Right lobe of liver (tissue), 6 donors: ENCODE measurements at regions not wholly inside any gene's neighbourhood (a gene's known extent, or its start where the extent isn't known, plus 50 kb on each side); places are given as distances from the start of the nearest gene placed in this dataset.

Source experiments
- ATAC-seq, 4 donors: fragments of 200-7000 bp; cut with Tn5 transposase; one replicate each; pipeline ENCODE4 v1.9.1; 2020; ENCODE audit warnings: mild to moderate bottlenecking in 4 of 4, moderate library complexity in 4 of 4
- DNase-seq, 3 donors: peaks; one replicate each; pipeline ENCODE4 v3.0.0-alpha.2; 2020
- H3K27ac ChIP-seq, 3 donors: fragments of 200-600 bp; one replicate each; pipeline ENCODE4 v1.8.0; 2022
- H3K27me3 ChIP-seq, 2 donors: fragments of 200-600 bp; one replicate each; pipeline ENCODE4 v1.8.0; 2022
- H3K36me3 ChIP-seq, 4 donors: fragments of 200-600 bp; sonication (generic) in 1 of 4; one replicate each; pipeline versions ENCODE4 v1.5.1 to v1.8.0; 2017 to 2022; ENCODE audit warnings: control low read depth in 1 of 4
- H3K4me1 ChIP-seq, 4 donors: fragments of 200-600 bp; sonication (generic) in 1 of 4; one replicate each; pipeline versions ENCODE4 v1.5.1 to v1.8.0; 2017 to 2022; ENCODE audit warnings: control low read depth in 1 of 4
- H3K4me3 ChIP-seq, 3 donors: fragments of 200-600 bp; one replicate each; pipeline ENCODE4 v1.8.0; 2022
- H3K9me3 ChIP-seq, 4 donors: fragments of 200-600 bp; sonication (generic) in 1 of 4; one replicate each; pipeline versions ENCODE4 v1.5.1 to v1.8.0; 2017 to 2022; ENCODE audit warnings: control low read depth in 1 of 4
- POLR2A ChIP-seq: fragments of 450-650 bp; IDR thresholded peaks from one replicate; pipeline ENCODE4 v1.6.1; 2017; ENCODE audit warnings: antibody characterized with exemption, mild to moderate bottlenecking
- WGBS: methylation state at CpG from one replicate; pipeline ENCODE4 v1.1.6; 2018; ENCODE audit warnings: low coverage, low lambda C conversion rate; ENCODE audit not compliant: insufficient coverage; ENCODE audit errors: missing lambda C conversion rate; 5-methylcytosine and 5-hydroxymethylcytosine counted together
- intact Hi-C, 2 donors: fragments of 100-400 bp; cut with DNase I; formaldehyde crosslinking; loops; one replicate each; pipeline versions ENCODE4 v1.11.2 to v1.14.1; 2022
- TF ChIP-seq, protein P1 (sequence below), 4 donors: fragments of 200-600 bp in 3 of 4; fragments of 450-650 bp in 1 of 4; IDR thresholded peaks; one replicate each; pipeline versions ENCODE4 v1.5.1 to v1.8.0; 2016 to 2022; ENCODE audit warnings: antibody characterized with exemption in 4 of 4, mild to moderate bottlenecking in 2 of 4
- donor health status: DM: no; HTN: yes; CAD: no.
- donor health status: DM: no; HTN: no; CAD: no.
- donor health status: DM: no; HTN: no; CAD: no.
- donor health status: DM: no; HTN: yes; CAD: no.
- donor health status: DM: no; HTN: yes; CAD: no.

DNA sequence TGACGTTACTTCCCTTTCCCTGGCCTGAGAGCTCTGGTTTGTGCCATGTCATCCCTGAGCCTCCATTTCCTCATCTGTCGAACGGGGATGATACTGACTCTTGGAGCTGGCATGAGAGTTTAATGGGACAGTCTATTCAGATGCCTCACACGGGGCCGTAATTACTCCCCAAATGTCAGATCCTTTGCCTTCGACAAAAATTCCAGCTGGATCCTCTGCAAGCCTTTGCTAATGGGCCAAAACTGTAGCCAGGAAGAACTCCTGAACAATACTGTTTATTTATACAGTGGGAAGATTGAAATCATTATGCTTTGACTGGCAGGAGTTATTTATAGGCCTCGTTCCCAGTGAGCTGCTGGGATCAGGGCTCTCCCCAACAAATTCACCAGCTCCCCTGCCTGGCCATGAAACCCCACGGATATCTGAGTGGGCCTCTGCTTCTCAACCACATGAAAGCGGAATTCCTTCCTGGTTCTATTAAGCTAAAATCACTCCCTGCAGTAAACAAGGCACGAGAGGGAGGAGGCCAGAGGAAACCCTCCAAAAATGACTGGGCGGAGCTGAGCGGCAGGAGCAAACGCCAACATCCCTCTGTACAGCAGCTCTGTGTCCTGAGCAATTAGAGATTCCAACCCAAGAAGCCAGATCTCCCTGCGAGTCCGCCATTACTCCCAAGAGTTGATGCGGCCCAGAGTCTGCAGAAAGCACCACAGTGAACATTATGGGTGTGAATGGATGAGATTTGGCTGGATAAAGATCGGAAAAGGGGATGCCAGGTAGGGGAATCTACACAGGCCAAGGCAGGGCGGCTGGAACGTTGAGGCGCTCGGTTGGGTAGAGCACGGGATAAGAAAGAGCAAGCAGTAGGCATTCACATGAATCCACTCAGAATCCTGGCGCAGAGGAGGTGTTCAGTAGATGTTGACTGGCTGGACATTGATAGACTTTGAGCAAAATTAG, 326.1 kb downstream of the BCL11B start:
- ATAC-seq (no peak), DNase-seq (no peak)
- no peak for TF ChIP-seq POLR2A
- TF ChIP-seq, protein P1, sequence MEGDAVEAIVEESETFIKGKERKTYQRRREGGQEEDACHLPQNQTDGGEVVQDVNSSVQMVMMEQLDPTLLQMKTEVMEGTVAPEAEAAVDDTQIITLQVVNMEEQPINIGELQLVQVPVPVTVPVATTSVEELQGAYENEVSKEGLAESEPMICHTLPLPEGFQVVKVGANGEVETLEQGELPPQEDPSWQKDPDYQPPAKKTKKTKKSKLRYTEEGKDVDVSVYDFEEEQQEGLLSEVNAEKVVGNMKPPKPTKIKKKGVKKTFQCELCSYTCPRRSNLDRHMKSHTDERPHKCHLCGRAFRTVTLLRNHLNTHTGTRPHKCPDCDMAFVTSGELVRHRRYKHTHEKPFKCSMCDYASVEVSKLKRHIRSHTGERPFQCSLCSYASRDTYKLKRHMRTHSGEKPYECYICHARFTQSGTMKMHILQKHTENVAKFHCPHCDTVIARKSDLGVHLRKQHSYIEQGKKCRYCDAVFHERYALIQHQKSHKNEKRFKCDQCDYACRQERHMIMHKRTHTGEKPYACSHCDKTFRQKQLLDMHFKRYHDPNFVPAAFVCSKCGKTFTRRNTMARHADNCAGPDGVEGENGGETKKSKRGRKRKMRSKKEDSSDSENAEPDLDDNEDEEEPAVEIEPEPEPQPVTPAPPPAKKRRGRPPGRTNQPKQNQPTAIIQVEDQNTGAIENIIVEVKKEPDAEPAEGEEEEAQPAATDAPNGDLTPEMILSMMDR (IDR thresholded peaks at IDR 0.05) = no peak
- Histone ChIP-seq H3K27me3 (no peaks in the 10 kb centered on the region), H3K9me3 (no peaks in the 10 kb centered on the region), H3K4me1 (no peaks in the 10 kb centered on the region), H3K27ac (no peak overlapping the region), H3K4me3 (no peak overlapping the region), H3K36me3 (no peaks in the 10 kb centered on the region)
- 61% methylated on average over 15 of the region's 23 CpGs for WGBS
- intact Hi-C loops = no loop called here

DNA sequence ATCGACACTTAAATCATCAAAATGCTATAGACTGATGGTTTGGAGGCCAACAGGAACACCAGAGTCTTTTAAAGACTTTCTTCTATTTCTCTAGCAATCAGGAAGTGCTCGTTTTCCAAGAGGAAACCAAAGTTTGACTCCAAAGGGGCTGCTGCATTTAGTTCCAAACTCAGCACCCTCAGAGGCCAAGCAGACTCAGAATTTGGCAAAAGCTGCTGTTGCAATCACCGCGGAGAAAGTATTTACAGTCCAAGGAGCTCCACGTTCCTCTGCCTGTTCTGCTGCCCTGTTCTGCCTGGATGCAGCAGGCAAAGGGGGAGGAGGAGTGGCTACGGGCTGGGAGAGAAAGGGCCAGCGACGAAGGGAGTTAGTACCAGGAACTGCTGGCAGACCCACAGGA, 325.1 kb downstream of the BCL11B start:
- Histone ChIP-seq H3K27ac (no peak overlapping the region), H3K4me1 (no peaks in the 10 kb centered on the region), H3K9me3 (no peaks in the 10 kb centered on the region), H3K27me3 (no peaks in the 10 kb centered on the region), H3K36me3 (no peaks in the 10 kb centered on the region), H3K4me3 (no peak overlapping the region)
- ATAC-seq = no peak
- no peak for DNase-seq
- WGBS = 37% methylated on average over 8 of the region's 8 CpGs
- intact Hi-C loops = no loop called here
- no peak for TF ChIP-seq POLR2A
- TF ChIP-seq, protein P1 (IDR thresholded peaks at IDR 0.05) = no peak

DNA sequence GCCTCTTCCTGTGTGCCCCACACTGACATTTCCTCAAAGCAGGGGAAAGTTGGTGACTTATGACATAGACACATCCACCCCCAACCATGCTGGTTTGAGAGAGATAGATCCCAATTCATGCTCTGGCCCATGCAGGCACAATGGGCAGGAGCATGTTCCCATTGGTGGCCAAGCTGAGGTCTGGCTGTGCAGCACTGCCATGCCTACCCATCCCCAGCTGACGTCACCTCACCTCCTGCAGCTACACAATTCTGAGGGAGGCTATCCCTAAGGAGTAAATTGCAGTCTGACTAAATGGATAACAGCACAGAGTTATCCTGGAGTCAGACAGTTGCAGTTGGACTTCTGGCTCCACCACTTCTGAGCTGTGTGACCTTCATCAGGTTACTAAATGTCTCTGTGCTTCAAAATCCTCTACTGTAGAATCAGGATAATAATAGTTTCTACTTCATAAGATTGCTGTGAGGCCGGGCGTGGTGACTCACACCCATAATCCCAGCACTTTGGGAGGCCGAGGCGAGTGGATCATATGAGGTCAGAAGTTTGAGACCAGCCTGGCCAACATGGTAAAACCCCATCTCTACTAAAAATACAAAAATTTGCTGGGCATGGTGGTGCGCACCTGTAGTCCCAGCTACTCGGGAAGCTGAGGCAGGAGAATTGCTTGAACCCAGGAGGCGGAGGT, 323.9 kb downstream of the BCL11B start:
- ATAC-seq = no peak
- H3K4me3 ChIP-seq = no peak overlapping the region
- intact Hi-C loops = no loop called here
- 72% methylated on average over 7 of the region's 8 CpGs for WGBS
- H3K27me3 ChIP-seq = no peaks in the 10 kb centered on the region
- H3K4me1 ChIP-seq = no peaks in the 10 kb centered on the region
- TF ChIP-seq POLR2A = no peak
- TF ChIP-seq, protein P1 (IDR thresholded peaks at IDR 0.05) = no peak
- no peak for DNase-seq
- no peaks in the 10 kb centered on the region for H3K9me3 ChIP-seq
- no peaks in the 10 kb centered on the region for H3K36me3 ChIP-seq
- no peak overlapping the region for H3K27ac ChIP-seq

DNA sequence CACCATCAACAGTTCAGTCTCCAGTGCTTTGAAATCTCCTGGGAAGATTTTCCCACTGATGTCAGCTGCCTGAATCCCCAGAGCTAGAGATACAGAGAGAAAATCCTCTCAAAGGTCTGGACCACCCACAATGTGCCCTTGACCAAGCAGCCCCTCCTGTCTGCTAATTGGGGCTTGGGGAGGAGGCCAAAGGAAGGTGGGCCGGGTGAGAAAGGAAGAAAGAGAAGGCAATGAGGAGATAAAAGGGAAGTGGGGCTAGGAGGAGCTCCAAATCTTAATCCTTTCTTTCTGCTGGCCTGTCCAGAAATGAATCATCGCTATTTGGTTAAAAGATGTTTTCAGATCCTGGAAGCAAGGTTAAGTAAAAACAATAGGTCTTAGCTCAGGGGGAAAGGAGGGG, 322.9 kb downstream of the BCL11B start:
- no peak overlapping the region for H3K4me3 ChIP-seq
- no peaks in the 10 kb centered on the region for H3K9me3 ChIP-seq
- H3K36me3 ChIP-seq = no peaks in the 10 kb centered on the region
- no peak overlapping the region for H3K27ac ChIP-seq
- ATAC-seq (no peak), DNase-seq (no peak)
- no peaks in the 10 kb centered on the region for H3K27me3 ChIP-seq
- no peaks in the 10 kb centered on the region for H3K4me1 ChIP-seq
- WGBS = 52% methylated on average over 2 of the region's 2 CpGs
- TF ChIP-seq, protein P1 (IDR thresholded peaks at IDR 0.05) = no peak
- TF ChIP-seq POLR2A = no peak
- intact Hi-C loops = no loop called here
